SU-DHL-6 (cell line): ENCODE measurements at regions not wholly inside any gene's neighbourhood (a gene's known extent, or its start where the extent isn't known, plus 50 kb on each side); places are given as distances from the start of the nearest gene placed in this dataset.

Experiments used
- H2AFZ ChIP-seq: fragments of 200-600 bp; sonication (generic); 2 replicates; pipeline ENCODE4 v1.6.1; 2014; ENCODE audit warnings: low read depth, mild to moderate bottlenecking, moderate library complexity, mixed read lengths, antibody characterized with exemption, low read length; ENCODE audit not compliant: severe bottlenecking
- H3F3A ChIP-seq: fragments of 200-600 bp; shearing (Covaris generic); 2 replicates; pipeline ENCODE4 v1.6.0; 2016; ENCODE audit warnings: antibody characterized with exemption, mild to moderate bottlenecking; ENCODE audit not compliant: insufficient read depth
- H3K27ac ChIP-seq: fragments of 200-600 bp; sonication (generic); 2 replicates; pipeline ENCODE4 v1.5.1; 2016; ENCODE audit warnings: low read depth, mild to moderate bottlenecking, low read length, moderate library complexity, mixed read lengths
- H3K27me3 ChIP-seq: fragments of 200-600 bp; sonication (generic), shearing (Covaris generic); 2 replicates; pipeline ENCODE4 v1.6.0; 2014; ENCODE audit warnings: mild to moderate bottlenecking, low read length
- H3K36me3 ChIP-seq: fragments of 200-600 bp; sonication (generic); 2 replicates; pipeline ENCODE4 v1.6.1; 2014; ENCODE audit warnings: mild to moderate bottlenecking, low read length, mixed read lengths
- H3K4me2 ChIP-seq: fragments of 300-600, 200-600 bp; shearing (Covaris generic), sonication (generic); 2 replicates; pipeline ENCODE4 v1.6.0; 2014; ENCODE audit warnings: low read length, low read depth, mild to moderate bottlenecking; ENCODE audit not compliant: poor library complexity, severe bottlenecking
- H3K4me3 ChIP-seq: fragments of 200-600 bp; sonication (generic); 2 replicates; pipeline ENCODE4 v1.5.1; 2014; ENCODE audit warnings: antibody characterized with exemption, low read length, mild to moderate bottlenecking, mixed read lengths; ENCODE audit not compliant: insufficient read depth, poor library complexity, severe bottlenecking
- H3K79me2 ChIP-seq: fragments of 200-600 bp; sonication (generic); 2 replicates; pipeline ENCODE4 v1.6.1; 2014; ENCODE audit warnings: mild to moderate bottlenecking, low read length, moderate library complexity; ENCODE audit not compliant: insufficient read depth
- H3K9ac ChIP-seq: fragments of 200-600 bp; sonication (generic); 2 replicates; pipeline ENCODE4 v1.7.0; 2014; ENCODE audit warnings: mild to moderate bottlenecking, low read length
- H3K9me2 ChIP-seq: fragments of 200-600 bp; sonication (generic); replicated peaks from 2 replicates; pipeline ENCODE4 v1.6.1; 2014; ENCODE audit warnings: low read length; ENCODE audit not compliant: insufficient read depth
- H3K9me3 ChIP-seq: fragments of 200-600 bp; sonication (generic); 2 replicates; pipeline ENCODE4 v1.6.1; 2014; ENCODE audit warnings: low read length, mixed read lengths; ENCODE audit not compliant: insufficient read depth
- H4K20me1 ChIP-seq: fragments of 200-600 bp; sonication (generic); 2 replicates; pipeline ENCODE4 v1.6.1; 2014; ENCODE audit warnings: low read depth, mild to moderate bottlenecking, antibody characterized with exemption, low read length, moderate library complexity, mixed read lengths
- EZH2phosphoT487 ChIP-seq: fragments of 200-600 bp; sonication (generic), shearing (Covaris generic); conservative IDR thresholded peaks from 2 replicates; pipeline ENCODE4 v1.6.1; 2018; ENCODE audit warnings: mild to moderate bottlenecking, antibody characterized with exemption, low read length, moderate library complexity, mixed read lengths
- TF ChIP-seq, protein P1 (sequence below): fragments of 200-600 bp; sonication (generic); IDR thresholded peaks from one replicate; pipeline ENCODE4 v1.5.1; 2017; ENCODE audit warnings: antibody characterized with exemption, mild to moderate bottlenecking, low read length, moderate library complexity; ENCODE audit not compliant: insufficient read depth, poor library complexity, severe bottlenecking

DNA sequence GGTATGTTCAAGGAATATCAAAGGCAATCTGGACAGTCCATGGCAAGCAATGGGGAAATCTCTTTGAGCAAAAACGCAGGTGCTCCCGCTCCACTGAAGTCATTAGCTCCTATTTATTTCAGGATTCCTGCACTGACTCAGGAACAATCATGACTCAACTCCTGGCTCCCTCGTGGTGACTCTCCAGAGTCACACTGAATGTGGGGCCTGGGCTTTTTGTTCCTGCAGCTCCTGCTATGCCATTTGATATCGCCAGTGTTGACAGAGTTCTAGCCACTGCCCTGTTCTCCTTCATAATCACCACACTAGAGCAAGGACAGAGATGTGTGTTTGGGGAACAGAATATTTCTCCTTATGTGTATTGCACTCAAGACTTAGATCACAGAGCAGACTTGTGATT, 187.2 kb upstream of the ZNF462 start:
- Histone ChIP-seq H4K20me1 (no peaks in the 10 kb centered on the region), H3K4me3 (no peak overlapping the region), H3K9ac (no peak overlapping the region), H3F3A (no peaks in the 10 kb centered on the region), H2AFZ (no peak overlapping the region), H3K9me2 (no peaks in the 10 kb centered on the region), H3K79me2 (no peaks in the 10 kb centered on the region), H3K9me3 (no peaks in the 10 kb centered on the region), H3K27ac (no peak overlapping the region), H3K27me3 (no peaks in the 10 kb centered on the region), H3K4me2 (no peak overlapping the region), H3K36me3 (no peaks in the 10 kb centered on the region)
- no peak for TF ChIP-seq EZH2phosphoT487
- TF ChIP-seq, protein P1, sequence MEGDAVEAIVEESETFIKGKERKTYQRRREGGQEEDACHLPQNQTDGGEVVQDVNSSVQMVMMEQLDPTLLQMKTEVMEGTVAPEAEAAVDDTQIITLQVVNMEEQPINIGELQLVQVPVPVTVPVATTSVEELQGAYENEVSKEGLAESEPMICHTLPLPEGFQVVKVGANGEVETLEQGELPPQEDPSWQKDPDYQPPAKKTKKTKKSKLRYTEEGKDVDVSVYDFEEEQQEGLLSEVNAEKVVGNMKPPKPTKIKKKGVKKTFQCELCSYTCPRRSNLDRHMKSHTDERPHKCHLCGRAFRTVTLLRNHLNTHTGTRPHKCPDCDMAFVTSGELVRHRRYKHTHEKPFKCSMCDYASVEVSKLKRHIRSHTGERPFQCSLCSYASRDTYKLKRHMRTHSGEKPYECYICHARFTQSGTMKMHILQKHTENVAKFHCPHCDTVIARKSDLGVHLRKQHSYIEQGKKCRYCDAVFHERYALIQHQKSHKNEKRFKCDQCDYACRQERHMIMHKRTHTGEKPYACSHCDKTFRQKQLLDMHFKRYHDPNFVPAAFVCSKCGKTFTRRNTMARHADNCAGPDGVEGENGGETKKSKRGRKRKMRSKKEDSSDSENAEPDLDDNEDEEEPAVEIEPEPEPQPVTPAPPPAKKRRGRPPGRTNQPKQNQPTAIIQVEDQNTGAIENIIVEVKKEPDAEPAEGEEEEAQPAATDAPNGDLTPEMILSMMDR, result no peak

DNA sequence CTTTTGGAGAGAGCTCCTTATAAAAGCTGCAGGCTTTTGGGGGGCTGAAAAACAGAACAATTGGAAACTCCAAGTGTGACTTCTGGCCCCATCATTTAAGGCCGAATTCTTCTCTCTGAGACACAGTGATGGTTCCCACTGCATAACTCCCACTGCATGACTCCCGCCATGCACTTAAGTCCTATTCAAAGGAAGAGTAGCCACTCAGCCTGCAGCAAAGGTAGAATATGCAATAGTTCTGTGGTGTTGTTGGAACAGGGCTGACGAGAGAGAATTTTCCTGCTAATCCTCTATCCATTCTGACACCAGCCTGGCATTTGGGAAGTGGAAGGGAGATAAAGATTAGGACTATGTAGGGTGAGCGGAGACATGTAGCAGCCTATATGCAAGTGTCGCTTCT, 185.6 kb upstream of the ZNF462 start:
- Histone ChIP-seq H3K27me3 (no peaks in the 10 kb centered on the region), H3K4me2 (no peak overlapping the region), H3K27ac (no peak overlapping the region), H3K79me2 (no peaks in the 10 kb centered on the region), H3K36me3 (no peaks in the 10 kb centered on the region), H3K9me2 (no peaks in the 10 kb centered on the region), H3K9me3 (no peaks in the 10 kb centered on the region), H4K20me1 (no peaks in the 10 kb centered on the region), H3K9ac (no peak overlapping the region), H3F3A (no peaks in the 10 kb centered on the region), H3K4me3 (no peak overlapping the region), H2AFZ (no peak overlapping the region)
- TF ChIP-seq, protein P1, result no peak
- TF ChIP-seq EZH2phosphoT487, result no peak

DNA sequence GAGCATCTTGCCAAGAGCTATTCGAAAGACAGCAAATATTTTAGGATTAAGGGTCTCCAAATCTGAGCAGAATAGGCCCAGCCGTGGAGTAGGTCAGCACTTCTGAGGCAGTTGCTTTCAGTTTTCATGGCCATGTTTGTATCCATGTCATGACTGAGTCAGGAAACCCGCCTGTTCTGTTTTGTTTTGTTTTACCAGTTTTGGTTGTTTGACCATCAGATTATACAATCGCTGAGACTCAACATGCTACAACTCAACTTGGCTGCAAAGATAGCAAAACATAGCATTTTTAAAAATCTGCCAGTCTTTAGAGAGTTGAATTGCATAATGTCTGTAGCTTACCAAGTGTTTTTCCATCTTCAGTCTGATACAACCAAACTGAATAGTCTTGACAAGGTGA, 185.1 kb upstream of the ZNF462 start:
- Histone ChIP-seq H3K79me2 (no peaks in the 10 kb centered on the region), H3K27me3 (no peaks in the 10 kb centered on the region), H3K4me2 (no peak overlapping the region), H3K9me3 (no peaks in the 10 kb centered on the region), H3K9me2 (no peaks in the 10 kb centered on the region), H4K20me1 (no peaks in the 10 kb centered on the region), H3K4me3 (no peak overlapping the region), H3F3A (no peaks in the 10 kb centered on the region), H2AFZ (no peak overlapping the region), H3K27ac (no peak overlapping the region), H3K36me3 (no peaks in the 10 kb centered on the region), H3K9ac (no peak overlapping the region)
- no peak for TF ChIP-seq EZH2phosphoT487
- TF ChIP-seq, protein P1, result no peak
